ENCODE measurements at regions not wholly inside any gene's neighbourhood (a gene's known extent, or its start where the extent isn't known, plus 50 kb on each side); places are given as distances from the start of the nearest gene placed in this dataset.

DNA sequence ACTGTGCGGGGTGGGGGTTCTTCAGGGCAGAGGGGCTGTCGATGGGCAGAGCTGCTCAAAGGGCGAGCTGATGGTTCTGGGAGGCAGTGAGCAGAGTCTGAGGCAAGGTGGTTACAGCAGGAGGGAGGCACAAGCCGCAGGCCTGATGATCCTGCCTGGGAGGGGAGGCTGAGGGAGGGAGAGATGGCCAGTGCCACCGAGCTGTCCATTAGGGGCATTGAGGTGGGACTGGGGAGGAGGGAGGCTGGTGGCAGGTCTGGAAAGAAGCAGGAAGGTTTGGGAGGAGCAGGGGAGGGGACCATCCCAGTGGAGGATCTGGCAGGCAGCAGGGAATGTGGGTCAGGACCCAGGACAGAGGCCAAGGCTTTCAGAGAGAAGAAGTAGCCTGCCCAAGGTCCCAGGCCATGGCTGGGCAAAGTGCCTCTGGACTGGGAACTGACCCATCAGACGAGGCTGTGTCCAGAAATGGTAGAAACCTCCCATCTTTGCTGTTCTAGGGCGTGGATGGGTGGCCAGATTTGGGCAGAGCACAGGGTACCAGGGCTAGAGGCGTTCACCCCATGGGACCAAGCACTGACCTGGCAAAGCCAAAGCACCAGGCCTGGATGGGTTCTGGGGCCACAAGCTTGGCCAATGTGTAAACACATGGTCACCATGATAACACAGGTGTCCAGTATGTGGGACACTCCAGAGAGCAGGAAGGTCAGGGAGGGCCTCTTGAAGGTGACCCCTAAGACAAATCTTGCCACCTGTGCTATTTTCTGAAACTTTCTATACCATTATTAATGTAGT lies 55.5 kb downstream of the INHBB start:
- Histone ChIP-seq H3K14ac (ENCODE audit: insufficient read length) (no peak overlapping the region), H3K27ac (ENCODE audit: low read depth, low read length) (no peak overlapping the region), H3K4ac (replicated peaks; ENCODE audit: insufficient read length, low read depth, low read length) (no peak overlapping the region), H3K4me1 (replicated peaks in 1 of 4; ENCODE audit: control insufficient read depth in 3 of 4, insufficient read depth in 4 of 4, low read length in 3 of 4) (peaks cover 0 to 2% (median 0%) of the 10 kb centered on the region in 4 experiments; a peak in 3 of 7 replicates), H3K4me3 (ENCODE audit: extremely low read depth in 1 of 4, insufficient read depth in 2 of 4, low read depth in 3 of 4, low read length in 4 of 4) (no peak overlapping the region), H4K20me1 (replicated peaks in 1 of 2; ENCODE audit: control insufficient read depth in 1 of 2, insufficient read depth in 2 of 2, low read length in 2 of 2) (no peaks in the 10 kb centered on the region), H2BK120ac (replicated peaks; ENCODE audit: low read depth, low read length) (no peak overlapping the region), H2BK15ac (ENCODE audit: low read length) (no peak overlapping the region), H2BK5ac (ENCODE audit: low read depth, low read length) (no peak overlapping the region), H2AFZ (ENCODE audit: low read length) (no peak overlapping the region), H3K27me3 (replicated peaks in 1 of 4; ENCODE audit: control insufficient read depth in 3 of 4, extremely low read depth in 1 of 4, insufficient read depth in 3 of 4, low read length in 3 of 4) (peaks cover 0 to 3% (median 0%) of the 10 kb centered on the region in 4 experiments; a peak in 3 of 7 replicates), H4K5ac (ENCODE audit: insufficient read length, low read depth, low read length) (no peak overlapping the region), H3K9ac (replicated peaks in 1 of 4; ENCODE audit: extremely low read depth in 1 of 4, low read depth in 3 of 4, low read length in 3 of 4) (no peak overlapping the region), H4K8ac (ENCODE audit: extremely low read depth, insufficient read depth, low read length) (no peak overlapping the region; the same call in 1 of the 2 replicates), H3K23ac (ENCODE audit: insufficient read length) (no peak overlapping the region), H2BK20ac (ENCODE audit: low read length) (no peak overlapping the region), H3K79me2 (ENCODE audit: control insufficient read depth in 1 of 2, insufficient read depth in 2 of 2, low read length in 2 of 2) (no peaks in the 10 kb centered on the region), H3K36me3 (ENCODE audit: control insufficient read depth in 2 of 4, insufficient read depth in 4 of 4, low read length in 3 of 4) (no peaks in the 10 kb centered on the region), H3K23me2 (ENCODE audit: low read depth, low read length) (no peaks in the 10 kb centered on the region), H2BK12ac (ENCODE audit: low read depth, low read length) (no peak overlapping the region), H3K9me3 (ENCODE audit: insufficient read depth in 2 of 2, low read depth in 1 of 2, low read length in 1 of 2) (no peaks in the 10 kb centered on the region), H2AK5ac (ENCODE audit: low read depth, low read length) (no peak overlapping the region), H3K79me1 (ENCODE audit: low read depth, low read length) (no peaks in the 10 kb centered on the region), H4K91ac (replicated peaks; ENCODE audit: insufficient read length, low read length) (no peak overlapping the region), H3K4me2 (ENCODE audit: insufficient read depth in 1 of 2, low read depth in 2 of 2, low read length in 2 of 2) (no peak overlapping the region), H3K56ac (replicated peaks; ENCODE audit: insufficient read length, low read depth, low read length) (no peak overlapping the region), H3K18ac (ENCODE audit: extremely low read depth, low read length) (no peak overlapping the region)
- ChIA-PET CTCF (ENCODE audit: partially characterized antibody) (interaction anchor here (1.0 to 2.1 kb wide), 9 partner anchors 15 to 107 kb away, joined by 3 to 6 read pairs (median 4); no protein-coding TSS in a partner anchor), POLR2A (ENCODE audit: partially characterized antibody) (interaction anchor here (1.2 kb wide), 1 partner anchor 674 kb away, joined by 3 read pairs; no protein-coding TSS in a partner anchor)
- FAIRE-seq (no peak), DNase-seq (ENCODE audit: low read depth in 1 of 2, low spot score in 2 of 2) (peak in 1 of 2 experiments; percentile 26)
- WGBS, 2 experiments (ENCODE audit: extremely low coverage in 1 of 2, insufficient coverage in 1 of 2, insufficient read length in 1 of 2, insufficient replicate concordance in 2 of 2, low coverage in 1 of 2, low lambda C conversion rate in 2 of 2, missing lambda C conversion rate in 1 of 2) = 82% methylated on average over 8 of the region's 8 CpGs; no CpG with 5 or more reads in 1 of the 2 experiments
- TF ChIP-seq CREB1 (IDR thresholded peaks at IDR 0.05) (no peak), USF2 (IDR thresholded peaks at IDR 0.05; ENCODE audit: low read length) (no peak), CTBP2 (IDR thresholded peaks at IDR 0.05; ENCODE audit: borderline replicate concordance, insufficient read depth, insufficient read length, low read length) (no peak), TAF1 (IDR thresholded peaks at IDR 0.05; ENCODE audit: low read depth, low read length) (no peak), SP2 (IDR thresholded peaks at IDR 0.05; ENCODE audit: low read length) (no peak), GABPA (IDR thresholded peaks at IDR 0.05; ENCODE audit: borderline replicate concordance, insufficient read depth, low read length) (no peak), TAF7 (optimal IDR thresholded peaks at IDR 0.05; ENCODE audit: borderline replicate concordance, low read depth, low read length) (no peak), SUZ12 (IDR thresholded peaks at IDR 0.05; ENCODE audit: low read length) (no peak)
- TF ChIP-seq, protein P1, sequence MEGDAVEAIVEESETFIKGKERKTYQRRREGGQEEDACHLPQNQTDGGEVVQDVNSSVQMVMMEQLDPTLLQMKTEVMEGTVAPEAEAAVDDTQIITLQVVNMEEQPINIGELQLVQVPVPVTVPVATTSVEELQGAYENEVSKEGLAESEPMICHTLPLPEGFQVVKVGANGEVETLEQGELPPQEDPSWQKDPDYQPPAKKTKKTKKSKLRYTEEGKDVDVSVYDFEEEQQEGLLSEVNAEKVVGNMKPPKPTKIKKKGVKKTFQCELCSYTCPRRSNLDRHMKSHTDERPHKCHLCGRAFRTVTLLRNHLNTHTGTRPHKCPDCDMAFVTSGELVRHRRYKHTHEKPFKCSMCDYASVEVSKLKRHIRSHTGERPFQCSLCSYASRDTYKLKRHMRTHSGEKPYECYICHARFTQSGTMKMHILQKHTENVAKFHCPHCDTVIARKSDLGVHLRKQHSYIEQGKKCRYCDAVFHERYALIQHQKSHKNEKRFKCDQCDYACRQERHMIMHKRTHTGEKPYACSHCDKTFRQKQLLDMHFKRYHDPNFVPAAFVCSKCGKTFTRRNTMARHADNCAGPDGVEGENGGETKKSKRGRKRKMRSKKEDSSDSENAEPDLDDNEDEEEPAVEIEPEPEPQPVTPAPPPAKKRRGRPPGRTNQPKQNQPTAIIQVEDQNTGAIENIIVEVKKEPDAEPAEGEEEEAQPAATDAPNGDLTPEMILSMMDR (IDR thresholded peaks at IDR 0.05; ENCODE audit: control extremely low read depth in 1 of 3, insufficient read depth in 1 of 3, low read depth in 1 of 3, low read length in 3 of 3) = no peak
